ENCODE measurements at regions not wholly inside any gene's neighbourhood (a gene's known extent, or its start where the extent isn't known, plus 50 kb on each side); places are given as distances from the start of the nearest gene placed in this dataset.

DNA sequence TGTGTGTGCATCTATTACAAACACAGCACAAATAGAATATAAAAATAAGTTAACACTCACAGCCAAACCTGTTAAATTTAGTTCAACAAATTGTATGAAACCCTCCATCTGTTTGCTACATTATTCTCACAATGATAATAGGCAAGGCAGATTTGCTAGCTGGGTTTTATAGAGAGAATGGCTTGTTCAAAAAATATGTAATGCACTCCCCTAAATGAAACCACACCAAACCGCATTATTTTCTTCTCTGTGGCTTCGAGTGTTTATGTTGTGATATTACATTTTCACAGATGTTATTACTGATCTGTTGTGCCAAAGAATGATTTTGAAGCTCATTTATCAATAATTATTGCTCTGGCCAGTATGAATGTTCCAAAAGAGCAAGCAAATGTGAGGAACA is 92.9 kb downstream of the SPATA31D1 start:
- no peak for DNase-seq (ENCODE audit: low read depth)
- no peak overlapping the region for H3K4me3 ChIP-seq (ENCODE audit: low read depth, low read length)
- TF ChIP-seq, protein P1, sequence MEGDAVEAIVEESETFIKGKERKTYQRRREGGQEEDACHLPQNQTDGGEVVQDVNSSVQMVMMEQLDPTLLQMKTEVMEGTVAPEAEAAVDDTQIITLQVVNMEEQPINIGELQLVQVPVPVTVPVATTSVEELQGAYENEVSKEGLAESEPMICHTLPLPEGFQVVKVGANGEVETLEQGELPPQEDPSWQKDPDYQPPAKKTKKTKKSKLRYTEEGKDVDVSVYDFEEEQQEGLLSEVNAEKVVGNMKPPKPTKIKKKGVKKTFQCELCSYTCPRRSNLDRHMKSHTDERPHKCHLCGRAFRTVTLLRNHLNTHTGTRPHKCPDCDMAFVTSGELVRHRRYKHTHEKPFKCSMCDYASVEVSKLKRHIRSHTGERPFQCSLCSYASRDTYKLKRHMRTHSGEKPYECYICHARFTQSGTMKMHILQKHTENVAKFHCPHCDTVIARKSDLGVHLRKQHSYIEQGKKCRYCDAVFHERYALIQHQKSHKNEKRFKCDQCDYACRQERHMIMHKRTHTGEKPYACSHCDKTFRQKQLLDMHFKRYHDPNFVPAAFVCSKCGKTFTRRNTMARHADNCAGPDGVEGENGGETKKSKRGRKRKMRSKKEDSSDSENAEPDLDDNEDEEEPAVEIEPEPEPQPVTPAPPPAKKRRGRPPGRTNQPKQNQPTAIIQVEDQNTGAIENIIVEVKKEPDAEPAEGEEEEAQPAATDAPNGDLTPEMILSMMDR (IDR thresholded peaks at IDR 0.05; ENCODE audit: control insufficient read depth, extremely low read depth, insufficient read depth): no peak

DNA sequence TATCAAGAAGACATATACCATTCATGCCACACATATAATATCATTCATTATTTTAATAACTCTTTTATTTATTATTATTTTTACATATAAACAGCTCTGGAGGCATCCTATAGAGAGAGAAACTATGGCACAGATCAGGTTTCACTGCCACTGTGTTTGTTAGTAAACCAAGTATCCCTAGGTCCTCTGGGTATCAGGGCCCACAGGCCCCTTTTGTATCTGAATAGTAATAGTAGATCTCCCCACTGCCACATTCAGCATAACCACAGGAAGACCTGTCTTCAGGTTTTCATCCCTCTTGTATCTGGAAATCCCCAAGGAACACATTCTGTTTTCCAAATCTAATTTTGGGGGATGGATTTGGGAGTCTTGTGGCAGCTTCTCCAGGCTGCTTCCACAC is 94.0 kb downstream of the SPATA31D1 start:
- no peak overlapping the region for H3K4me3 ChIP-seq (ENCODE audit: low read depth, low read length)
- DNase-seq (ENCODE audit: low read depth): no peak
- TF ChIP-seq, protein P1 (IDR thresholded peaks at IDR 0.05; ENCODE audit: control insufficient read depth, extremely low read depth, insufficient read depth): no peak

DNA sequence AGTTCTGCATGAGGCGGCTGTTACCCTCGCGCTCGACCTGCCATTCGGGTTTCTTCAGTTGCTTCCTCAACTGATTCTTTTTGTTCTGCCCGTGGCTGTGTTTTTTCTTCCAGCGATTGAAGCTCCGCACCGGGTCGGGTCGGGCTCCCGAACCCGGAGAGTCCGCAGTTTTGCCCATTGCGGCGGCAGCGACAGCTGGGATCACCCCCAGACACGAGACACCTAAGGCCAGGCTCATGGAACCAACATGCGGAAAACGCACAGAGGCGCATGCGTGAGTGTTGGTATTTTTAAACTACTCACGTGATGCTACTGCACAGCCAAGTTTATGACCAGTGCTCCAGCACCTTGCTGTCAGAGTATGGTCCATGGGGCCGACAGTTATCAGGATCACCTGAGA is 100.0 kb downstream of the SPATA31D1 start:
- TF ChIP-seq, protein P1 (IDR thresholded peaks at IDR 0.05; ENCODE audit: control insufficient read depth, extremely low read depth, insufficient read depth): no peak
- no peak overlapping the region for H3K4me3 ChIP-seq (ENCODE audit: low read depth, low read length)
- DNase-seq (ENCODE audit: low read depth): no peak

DNA sequence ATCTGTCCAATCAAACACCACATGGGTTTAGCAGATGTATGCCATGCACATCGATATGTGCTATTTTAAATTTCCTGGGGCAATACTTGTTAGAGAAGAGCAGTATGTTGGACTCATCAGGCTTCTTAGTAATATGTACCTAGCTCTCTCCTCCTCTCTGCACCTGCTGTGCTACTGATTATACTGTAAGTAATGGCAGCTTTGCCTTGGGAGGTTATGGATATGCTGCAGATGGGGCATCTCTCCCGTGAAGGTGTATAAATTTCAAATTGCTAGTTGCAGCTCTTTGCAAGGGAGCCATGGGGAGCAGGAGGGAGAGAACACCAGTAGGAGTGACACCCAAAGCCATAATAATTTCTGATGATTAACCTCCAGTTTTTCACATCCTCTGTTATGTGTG is 101.5 kb downstream of the SPATA31D1 start:
- no peak for DNase-seq (ENCODE audit: low read depth)
- no peak overlapping the region for H3K4me3 ChIP-seq (ENCODE audit: low read depth, low read length)
- TF ChIP-seq, protein P1 (IDR thresholded peaks at IDR 0.05; ENCODE audit: control insufficient read depth, extremely low read depth, insufficient read depth): no peak

DNA sequence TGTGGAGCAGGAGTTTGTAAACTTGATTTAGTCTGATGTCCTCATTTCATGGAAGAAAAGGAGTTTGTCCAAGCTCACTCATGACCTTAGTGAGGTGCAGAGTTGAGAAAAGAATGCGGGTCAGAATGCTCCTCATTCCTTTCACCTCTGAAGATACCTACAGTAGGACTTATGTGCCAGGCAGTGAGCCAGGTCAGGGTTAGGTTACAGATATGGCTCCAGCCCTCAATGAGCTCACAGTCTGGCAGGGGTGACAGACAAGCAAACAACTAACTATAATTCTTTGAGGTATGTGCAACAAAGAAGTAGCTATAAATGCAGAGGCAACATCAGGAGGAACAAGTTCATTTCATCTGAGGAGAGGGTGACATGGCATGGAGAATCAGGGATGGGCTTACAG is 102.5 kb downstream of the SPATA31D1 start:
- H3K4me3 ChIP-seq (ENCODE audit: low read depth, low read length): no peak overlapping the region
- TF ChIP-seq, protein P1 (IDR thresholded peaks at IDR 0.05; ENCODE audit: control insufficient read depth, extremely low read depth, insufficient read depth): no peak
- DNase-seq (ENCODE audit: low read depth): peak; percentile 56

DNA sequence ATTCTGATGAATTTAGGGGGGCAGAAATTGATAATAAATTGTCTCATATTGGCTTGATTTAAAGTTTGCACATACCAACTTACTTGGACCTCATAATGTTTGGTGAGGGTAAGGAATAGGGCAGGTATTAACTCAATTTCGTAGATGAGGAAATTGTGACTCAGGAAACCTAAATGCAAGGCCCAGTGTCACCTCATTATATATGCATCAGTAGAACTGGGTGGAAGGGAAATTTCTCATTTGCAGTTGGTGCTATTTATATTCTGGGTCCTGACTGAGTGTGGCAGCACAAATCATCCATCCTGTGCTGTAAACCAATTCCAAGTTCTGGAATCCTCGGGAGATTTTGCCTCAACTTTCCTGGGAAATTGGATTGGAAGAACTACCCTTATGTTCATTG is 103.0 kb downstream of the SPATA31D1 start:
- TF ChIP-seq, protein P1 (IDR thresholded peaks at IDR 0.05; ENCODE audit: control insufficient read depth, extremely low read depth, insufficient read depth): no peak
- no peak for DNase-seq (ENCODE audit: low read depth)
- H3K4me3 ChIP-seq (ENCODE audit: low read depth, low read length): no peak overlapping the region

DNA sequence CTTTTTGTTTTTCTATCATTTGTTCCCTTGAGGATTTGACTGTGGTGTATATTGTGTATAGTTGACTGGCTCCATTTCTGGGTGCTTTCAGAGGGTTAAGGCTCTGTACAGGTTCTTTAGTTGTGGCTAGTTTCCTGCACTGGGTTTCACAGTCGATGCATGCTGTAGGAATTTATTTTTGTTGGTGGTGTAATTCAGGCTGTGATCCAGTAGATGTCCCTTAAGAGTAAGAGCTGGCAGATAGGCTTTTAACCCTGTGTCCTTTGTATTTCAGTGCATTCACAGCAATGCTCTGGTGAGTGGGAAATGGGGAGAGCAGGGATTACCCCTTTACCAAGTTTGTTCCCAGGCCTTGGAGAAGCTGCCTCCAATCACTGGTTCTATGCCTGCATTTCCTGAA is 112.9 kb downstream of the SPATA31D1 start:
- TF ChIP-seq, protein P1 (IDR thresholded peaks at IDR 0.05; ENCODE audit: control insufficient read depth, extremely low read depth, insufficient read depth): no peak
- H3K4me3 ChIP-seq (ENCODE audit: low read depth, low read length): no peak overlapping the region
- DNase-seq (ENCODE audit: low read depth): no peak
